GM21717 (cell line): ENCODE measurements at regions not wholly inside any gene's neighbourhood (a gene's known extent, or its start where the extent isn't known, plus 50 kb on each side); places are given as distances from the start of the nearest gene placed in this dataset.

Source experiments
- ATAC-seq: cut with Tn5 transposase; IDR thresholded peaks from one replicate; pipeline ENCODE4 v1.9.1; 2021; ENCODE audit warnings: mild to moderate bottlenecking, moderate library complexity; ENCODE audit not compliant: unreplicated experiment

DNA sequence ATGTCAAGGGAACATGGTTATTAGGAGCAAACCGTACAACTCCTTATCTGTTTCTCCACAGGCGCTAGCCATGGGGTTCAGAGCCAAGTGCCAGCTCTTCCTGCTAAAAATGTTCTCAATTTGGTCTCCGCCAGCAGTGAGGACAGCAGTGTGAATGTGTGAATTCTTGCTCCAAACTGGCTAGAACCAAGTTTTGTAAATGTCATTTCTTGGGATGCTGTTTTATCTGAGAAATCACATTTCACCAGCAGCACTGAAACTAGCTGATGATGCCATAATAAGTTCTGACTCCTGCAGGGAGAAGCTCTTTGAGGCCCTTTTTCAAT, 140.6 kb upstream of the LGALSL start:
- ATAC-seq, result no peak

DNA sequence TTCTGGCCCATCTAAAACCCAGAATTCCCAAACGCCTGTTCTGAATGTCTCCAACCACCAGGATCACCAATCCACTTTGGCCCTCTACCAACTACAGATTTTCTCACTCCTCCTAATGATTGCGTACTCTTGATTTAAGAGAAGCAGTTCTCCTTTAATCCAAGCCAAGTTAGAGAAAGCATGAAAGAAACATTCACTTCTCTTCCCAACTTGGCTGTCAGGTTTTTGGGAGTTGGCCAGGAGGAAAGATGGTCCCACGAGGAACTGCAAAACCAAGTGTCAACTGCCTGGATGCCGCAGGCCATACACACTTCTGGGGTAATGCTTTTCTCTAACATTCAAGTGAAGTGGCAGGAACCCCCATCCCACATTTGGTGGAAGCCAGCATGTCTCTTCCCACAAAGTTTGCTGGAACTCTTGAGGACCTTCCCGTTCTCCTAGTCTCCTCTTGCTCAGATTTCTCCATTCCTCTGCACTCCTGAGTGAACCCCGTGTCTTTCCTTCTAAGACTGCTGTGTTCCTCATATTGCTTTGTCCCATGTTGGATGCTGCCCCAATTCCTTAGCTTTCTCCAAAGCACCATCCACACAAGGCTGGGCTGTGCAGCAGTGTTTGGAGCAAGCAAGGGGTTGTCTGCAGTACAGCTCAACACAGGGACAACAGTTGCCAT, 138.5 kb upstream of the LGALSL start:
- no peak for ATAC-seq

DNA sequence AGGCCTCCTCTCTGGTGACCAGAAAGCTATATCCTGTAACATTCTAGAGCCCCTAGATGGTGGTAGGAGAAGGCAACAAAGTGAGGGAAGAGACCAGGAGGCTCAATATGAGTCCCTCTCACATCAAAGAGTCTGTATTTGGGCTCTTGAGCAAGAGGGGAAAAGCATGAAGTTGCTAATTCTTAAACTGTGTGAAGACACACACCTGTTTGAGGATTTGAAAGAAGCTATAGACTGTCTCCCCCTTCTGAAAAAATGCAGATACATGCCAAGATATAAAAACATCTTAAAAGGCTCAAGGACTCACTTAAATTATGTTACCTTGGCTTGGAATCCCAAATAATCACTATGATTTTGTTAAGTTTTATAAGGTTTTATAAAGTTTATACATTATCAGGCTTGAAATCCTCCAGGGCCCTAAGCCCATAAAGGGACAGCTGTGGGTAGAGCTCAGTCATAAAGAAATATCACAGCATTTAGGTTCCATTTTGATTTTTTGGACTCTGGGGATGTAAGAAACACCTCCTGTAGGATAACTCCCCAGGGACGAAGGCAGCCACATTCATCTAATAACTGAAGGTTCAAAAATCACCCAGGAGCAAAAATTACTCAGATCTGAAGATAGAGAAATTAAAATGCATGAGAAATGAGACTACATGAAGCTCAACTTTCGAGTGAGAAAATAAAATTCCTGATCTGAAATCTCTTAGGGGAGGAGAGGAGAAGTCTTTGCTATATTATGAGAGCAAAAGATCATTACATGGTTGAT, 136.1 kb upstream of the LGALSL start:
- ATAC-seq, result no peak

DNA sequence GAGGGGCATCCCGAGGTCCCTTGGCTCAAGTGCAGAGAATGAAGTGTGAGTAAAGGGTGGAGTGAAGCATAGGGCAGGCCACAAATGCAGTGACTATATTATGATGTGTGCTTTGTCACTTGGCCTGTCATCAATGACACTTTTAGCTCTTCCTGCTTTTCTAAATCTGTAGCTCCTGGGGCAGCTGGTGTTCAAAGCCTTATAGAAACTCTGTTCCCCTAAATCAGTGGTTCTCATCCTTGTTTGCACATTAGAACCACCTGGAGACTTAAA, 135.6 kb upstream of the LGALSL start:
- ATAC-seq, result no peak

DNA sequence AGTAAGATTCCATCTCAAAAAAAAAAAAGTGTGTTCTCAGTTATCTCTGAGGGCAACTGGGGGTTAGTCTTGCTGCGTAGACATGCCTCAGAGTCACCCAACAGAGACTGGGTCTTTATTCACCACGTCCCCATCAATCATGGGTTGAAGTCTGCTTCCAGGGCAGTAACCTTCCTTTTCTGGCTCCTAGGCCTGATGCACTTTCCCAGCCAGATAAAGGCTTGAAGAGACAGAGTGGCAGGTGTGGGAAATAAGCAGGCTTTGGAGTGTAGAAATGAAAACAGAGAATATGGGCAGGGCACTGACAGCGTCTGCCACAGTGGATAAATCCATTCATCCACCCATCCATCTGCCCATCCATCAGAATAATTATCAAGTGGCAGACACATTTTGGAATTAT, 134.1 kb upstream of the LGALSL start:
- no peak for ATAC-seq

DNA sequence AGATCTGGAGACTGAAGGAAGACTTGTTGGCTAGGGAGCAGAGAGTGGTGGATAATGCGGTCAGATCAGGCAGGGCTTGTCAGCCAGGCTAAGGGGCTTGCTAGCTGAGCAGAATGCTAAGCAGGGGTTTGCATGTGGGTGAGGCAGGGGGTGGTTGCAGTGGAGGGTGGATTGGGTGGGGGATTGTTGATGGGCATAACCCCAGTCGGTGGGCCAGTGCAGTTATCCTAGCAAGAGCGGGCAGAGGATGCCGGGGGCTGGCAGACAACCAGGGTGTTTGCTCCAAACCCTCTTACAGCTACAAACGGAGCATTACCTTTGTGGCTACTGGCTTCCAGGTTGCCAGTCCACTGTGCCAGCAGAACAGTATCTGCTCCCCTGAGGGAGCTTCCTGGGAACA, 131.5 kb upstream of the LGALSL start:
- ATAC-seq, result no peak

DNA sequence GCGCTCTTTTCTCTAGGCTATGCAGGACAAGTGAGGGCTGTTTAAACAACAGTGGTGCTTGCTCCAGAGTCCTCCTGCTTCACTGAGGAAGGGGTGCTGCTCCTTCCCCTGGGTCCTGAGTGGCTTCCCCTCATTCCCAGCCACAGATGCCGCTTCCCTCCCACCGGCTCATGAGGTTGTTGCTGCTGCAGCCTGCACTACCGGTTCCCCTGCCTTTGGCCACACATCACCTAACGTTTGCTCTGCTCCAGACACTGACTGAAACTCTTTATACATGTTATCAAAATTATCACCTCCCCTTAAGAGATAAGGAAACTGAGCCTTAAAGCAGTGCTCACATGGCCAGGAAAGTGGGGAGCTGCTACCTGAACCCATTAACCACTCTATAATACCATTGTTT, 130.8 kb upstream of the LGALSL start:
- no peak for ATAC-seq

DNA sequence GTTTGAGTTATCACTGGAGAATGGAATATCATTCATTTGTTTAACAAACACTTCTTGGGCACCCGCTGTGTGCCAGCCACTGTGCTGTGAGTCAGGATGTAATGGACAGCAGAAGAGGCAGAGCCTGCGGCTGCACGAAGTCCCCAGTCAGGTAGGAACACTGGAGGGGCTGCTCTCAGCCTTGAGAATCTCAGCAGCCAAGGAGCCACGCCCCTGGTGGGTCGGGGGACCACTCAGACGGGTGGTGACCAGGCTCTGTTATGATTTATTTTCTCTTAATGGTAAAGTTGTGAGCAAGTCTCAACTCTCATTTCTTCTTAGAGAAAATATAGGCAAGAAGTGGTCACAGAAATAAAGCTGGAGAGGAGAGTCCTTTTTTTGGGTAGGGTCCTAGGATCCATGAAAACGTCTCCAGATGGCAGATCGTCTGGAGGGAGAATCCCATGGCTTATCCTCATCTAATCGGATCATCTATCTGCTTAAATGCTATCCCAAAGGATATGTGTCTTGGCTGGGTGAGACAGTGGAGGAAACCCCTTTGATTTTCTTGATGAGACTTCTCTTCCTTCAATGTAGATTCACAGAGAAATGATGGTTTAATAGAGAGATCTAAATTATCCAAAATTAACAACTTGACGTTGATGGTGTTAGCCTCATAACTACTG, 129.1 kb upstream of the LGALSL start:
- ATAC-seq, result no peak

DNA sequence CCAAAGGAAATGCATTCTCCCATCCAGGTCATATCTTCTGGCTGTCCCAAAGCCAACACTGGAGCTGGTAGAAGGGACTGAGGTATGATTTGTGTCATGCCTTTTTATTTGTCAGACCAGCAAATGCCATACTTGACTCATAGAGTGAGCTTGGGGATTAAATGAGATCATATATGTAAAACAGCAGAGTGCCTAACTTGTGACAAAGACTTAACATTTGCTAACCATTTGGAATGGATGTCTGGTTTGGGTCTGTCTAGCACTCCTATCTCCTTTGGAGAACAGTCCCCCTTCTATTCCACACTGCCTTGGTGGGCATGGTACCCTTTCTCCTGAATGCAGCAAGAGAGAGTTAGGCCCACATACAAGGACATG, 128.5 kb upstream of the LGALSL start:
- no peak for ATAC-seq

DNA sequence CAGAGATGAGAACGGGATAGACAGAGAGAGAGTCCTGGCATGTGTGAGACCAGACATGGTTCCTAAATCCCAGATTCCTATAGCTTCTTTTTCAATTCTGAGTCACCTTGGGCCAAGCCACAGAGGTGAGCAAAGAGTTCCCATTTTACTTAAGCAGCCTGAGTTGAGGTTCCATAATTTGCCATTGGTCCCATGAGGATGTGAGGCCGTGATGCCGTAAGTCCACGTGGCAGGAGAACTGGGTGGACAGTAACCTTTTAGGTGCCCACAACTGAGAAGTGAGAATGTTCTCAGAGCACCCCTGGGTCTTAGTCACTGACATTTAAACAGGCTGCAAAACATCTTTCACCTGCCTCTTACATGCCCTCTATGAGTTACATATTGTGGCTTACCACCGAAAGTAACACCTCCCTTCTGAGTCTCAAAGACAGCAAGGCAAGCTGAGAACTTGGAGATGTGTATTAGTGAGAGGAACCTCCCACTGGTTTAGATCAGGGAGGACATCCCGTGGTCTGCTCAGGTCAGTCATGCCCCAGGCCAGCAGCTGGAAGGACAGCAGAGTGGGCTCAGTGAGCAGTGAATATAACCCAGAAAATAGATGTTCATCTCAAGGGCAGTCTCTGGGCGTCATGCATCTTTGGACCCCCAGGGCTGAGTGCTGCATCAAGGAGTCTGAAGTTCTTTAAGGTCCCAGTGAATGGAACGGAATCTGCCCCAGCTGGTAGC, 127.9 kb upstream of the LGALSL start:
- peak; percentile 82 for ATAC-seq

DNA sequence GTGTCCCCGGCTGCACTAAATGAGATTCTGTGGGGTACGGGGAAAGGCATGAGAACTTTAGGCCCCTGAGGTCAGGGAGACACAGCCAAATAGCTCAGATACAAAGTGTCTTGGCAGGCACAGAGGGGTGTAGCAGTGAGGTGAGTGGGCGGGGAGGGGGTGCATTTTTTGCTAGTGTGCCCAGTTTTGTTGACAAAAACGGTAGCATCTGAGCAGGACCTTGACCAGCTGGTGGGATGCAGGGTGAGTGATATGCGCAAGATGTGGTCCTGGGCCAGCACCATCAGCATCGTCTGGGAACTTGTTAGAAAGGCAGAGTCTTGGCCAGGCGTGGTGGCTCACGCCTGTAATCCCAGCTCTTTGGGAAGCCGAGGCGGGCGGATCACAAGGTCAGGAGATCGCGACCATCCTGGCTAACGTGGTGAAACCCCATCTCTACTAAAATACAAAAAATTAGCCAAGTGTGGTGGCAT, 127.3 kb upstream of the LGALSL start:
- peak; percentile 0 for ATAC-seq

DNA sequence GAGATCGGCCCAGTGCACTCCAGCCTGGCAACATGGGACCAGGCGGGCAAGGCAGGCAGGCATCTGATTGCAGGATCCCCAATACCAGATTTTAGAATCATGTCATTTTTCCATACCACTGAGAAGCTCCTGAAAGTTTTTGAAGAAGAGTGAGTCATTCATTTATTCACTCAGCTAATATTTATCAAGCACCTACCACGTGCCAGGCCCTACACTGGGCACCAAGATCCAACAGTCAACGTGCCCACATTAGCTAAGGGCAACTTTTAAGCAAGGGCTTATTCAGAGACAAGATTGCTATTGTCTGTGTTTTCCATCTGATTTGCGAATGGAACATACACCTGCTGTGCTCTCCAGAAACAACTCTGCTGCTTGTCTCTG, 126.8 kb upstream of the LGALSL start:
- ATAC-seq, result no peak

DNA sequence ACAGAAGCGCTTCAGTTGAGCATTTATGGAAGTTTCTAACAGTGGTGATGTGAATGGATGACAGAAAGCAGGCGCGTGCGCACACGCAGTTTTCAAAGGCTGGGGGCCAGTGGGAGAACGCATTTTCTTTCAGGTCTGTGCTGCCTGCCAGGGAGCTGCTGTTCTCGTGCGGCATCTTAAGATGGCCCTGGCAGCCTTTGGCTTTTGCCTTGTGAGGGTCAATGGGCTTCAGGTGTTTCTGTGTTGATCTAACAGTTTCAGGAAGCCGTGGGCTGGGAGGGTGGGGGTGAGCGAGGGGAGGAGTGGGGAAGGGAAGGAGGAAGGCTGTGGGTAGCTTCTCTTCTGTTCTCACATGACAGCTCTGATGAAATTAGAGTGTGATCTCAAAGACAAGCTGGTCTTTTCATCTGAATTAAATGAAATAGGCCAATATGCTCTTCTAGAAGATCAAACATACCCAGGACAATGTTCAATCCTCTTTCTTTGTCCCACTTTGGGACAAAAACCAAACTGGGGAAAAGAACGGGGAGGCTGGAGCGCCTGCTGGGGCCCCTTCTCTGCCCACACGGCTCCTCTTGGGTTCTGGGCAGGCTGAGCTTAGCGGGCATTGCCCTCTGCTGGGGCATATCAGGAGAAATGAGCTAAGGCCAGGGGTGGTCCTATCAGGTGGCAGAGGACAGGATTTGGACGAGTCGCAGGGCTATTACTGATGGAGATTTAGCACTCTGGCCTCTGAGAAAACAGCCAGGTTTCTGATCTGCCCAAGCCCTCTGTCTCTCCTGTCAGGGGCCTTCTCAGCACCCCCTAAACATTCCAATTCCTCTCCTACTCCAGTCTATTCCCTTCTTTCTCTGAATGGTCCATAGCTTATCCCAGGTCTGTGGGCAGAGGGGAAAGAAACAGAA, 126.2 kb upstream of the LGALSL start:
- ATAC-seq, result no peak

DNA sequence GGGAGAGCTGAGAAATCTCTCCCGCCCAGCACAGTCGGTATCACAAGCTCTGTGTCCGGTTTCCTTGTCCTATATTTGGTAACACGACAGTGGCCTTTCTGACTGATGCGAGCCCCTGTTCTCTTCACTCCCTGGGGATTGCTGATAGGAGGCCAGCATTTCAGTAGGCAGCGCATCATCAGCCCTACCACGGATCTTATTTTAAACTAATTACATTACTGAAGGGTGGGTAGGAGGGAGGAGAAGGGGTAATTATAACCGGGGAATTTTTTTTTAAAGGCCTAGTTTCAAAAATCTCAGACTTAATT, 125.6 kb upstream of the LGALSL start:
- ATAC-seq, result no peak

DNA sequence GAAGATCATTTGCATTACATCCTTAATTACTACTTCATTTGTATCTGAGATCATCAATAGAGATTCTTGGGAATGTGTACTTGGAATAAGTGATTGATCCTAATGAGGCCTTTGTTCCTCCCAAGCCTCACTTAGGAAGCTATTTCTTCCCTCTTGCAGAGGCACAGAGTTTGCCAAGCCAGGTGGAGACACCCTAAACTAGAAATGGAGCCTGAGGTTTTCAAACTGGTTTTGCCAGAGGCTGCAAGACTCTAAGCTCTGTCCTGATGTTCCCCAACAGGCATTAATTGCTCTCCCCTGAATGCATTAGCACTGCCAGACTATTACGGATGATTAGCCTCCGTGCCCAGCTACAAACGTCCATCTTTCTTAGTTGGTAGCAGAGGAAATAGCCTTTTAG, 125.2 kb upstream of the LGALSL start:
- ATAC-seq, result no peak

DNA sequence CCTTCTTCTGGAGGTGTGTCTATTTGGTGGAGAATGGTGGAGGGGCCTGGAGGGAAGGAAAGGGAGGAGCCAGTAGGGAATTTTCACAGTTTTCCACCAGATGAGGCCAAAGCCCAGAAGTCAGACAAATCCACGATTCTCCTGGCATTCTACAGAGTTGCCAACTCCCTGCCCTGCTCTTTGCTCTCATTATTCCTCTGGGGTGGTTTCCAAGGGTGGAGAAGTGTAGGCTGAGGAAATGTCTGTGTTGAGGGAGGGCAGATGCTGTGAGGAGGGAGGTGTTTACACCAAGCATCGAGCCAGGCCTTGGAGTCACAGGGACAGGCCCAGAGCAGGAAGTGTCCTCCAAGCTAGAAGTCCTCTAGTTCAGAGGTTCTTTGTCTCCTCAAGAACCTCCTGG, 124.1 kb upstream of the LGALSL start:
- ATAC-seq, result no peak

DNA sequence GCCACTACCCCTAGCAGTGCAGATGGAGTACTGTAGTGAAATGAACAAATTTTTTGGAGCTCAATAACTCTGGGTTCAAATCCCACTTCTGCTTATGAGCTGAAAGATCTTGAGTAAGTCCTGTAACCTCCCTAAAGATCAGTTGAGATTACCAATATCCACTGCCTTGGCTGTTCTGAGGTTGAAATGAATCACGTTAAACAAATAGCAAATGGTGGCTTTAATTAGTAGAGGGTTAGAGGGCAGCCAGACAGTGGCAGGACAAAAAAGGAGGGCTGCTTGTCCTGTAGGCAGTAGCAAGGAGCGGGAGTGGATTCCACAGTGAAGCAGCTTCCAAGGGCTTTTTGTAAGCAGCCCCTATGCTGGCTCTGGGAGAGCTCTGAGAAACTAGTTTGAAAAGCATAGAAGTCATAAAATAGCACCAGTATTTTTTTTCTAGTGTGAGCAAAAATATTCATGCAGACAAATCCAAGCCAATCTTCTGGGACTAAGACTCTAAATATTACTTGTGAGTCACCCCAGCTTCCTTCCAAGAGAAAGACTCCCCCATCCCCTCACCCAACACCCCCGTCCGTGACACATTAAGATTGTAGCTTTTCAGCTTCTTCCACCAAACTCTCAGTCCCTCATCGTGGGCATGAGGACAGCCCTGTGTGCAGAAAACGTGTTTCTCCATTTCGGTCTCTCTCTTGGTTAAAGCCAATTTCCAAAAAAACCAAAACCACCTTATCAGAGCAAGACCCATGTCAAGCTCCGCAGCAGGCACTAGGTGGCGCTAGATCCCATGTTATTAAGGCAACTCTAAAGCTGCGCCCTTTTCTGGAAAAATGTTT, 123.5 kb upstream of the LGALSL start:
- no peak for ATAC-seq

DNA sequence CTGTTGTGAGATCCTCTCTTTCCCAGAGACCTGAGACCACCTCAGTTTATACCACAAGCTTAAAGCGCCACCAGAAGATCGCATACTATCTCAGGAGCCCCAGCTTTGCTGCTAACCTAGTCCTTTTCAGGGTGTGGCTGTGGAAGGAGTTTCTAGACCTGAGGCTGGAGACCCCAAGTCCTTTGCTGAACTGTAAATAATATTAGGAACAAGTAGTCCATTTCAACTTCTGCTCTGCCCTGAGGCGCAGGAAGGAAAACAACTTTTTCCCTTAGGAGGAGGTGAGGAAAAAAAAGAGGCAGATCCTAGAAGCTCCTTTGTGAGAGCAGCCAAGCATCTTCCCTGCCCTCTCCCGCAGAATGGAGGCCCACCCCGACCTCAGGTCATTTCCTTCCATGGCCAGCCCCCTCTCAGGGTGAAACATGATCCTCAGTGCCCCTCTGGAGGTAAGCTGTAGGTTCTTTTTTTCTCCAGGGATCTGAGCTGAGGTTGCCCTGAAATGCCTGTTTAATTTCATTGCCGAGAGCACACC, 122.8 kb upstream of the LGALSL start:
- ATAC-seq, result no peak

DNA sequence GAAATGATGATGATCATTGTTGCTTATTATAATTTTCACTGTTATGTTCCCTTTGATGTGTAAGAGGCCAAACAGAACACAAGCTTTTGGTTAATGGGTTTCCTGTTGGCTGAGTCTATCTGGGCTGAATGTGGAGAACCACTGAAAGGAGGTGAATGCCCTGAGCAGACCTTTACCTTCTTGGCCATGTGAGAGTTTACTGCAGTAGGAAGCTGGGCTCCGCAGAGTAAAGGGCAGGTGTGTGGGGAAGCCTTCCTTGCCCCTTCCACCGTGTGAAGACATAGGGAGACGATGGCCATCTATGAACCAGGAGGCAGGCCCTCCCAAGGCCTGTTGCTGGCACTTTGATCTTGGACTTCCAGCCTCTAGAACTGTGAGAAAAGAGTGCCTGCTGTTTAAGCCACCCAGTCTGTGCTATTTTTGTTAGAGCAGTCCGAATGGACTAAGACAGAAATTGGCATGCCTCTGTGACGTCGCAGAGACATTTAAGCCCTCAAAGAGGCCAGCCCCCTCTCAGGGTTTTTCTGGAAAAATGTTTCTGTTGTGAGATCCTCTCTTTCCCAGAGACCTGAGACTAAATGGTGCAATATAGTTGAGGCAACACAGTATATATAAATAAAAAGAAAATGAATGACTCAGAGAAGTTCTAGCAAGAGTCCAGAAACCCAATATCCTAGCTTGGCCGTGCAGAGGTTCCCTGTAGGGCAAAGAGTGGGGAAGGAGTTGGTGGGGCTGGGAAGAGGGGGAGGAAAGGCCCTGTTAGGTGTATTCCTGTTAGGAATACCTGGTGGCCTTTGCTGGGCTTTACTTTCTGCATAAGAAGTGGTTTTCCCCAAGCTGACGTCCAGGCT, 121.9 kb upstream of the LGALSL start:
- no peak for ATAC-seq
